H9 (cell line): ENCODE measurements at regions not wholly inside any gene's neighbourhood (a gene's known extent, or its start where the extent isn't known, plus 50 kb on each side); places are given as distances from the start of the nearest gene placed in this dataset.

ENCODE experiments used
- DNase-seq: peaks from one replicate; pipeline ENCODE4 v3.0.0-alpha.2; 2017
- H2AFZ ChIP-seq: one replicate; pipeline ENCODE4 v1.6.1; 2013; ENCODE audit warnings: mild to moderate bottlenecking, low read length, control low read depth, moderate library complexity
- H2AK5ac ChIP-seq: 2 replicates; pipeline ENCODE4 v1.6.1; 2013; ENCODE audit warnings: low read length, control low read depth, mixed read lengths; ENCODE audit not compliant: insufficient read length
- H2BK120ac ChIP-seq: one replicate; pipeline ENCODE4 v1.6.1; 2013; ENCODE audit warnings: low read depth, mild to moderate bottlenecking, low read length, control low read depth, inconsistent platforms; ENCODE audit not compliant: poor library complexity, severe bottlenecking
- H2BK12ac ChIP-seq: 2 replicates; pipeline ENCODE4 v1.6.1; 2013; ENCODE audit warnings: low read length, control low read depth, mixed read lengths, low read depth; ENCODE audit not compliant: insufficient read length
- H2BK15ac ChIP-seq: 2 replicates; pipeline ENCODE4 v1.6.1; 2013; ENCODE audit warnings: low read depth, low read length, control low read depth
- H2BK20ac ChIP-seq: one replicate; pipeline ENCODE4 v1.6.1; 2013; ENCODE audit warnings: low read depth, mild to moderate bottlenecking, low read length, control low read depth, inconsistent platforms; ENCODE audit not compliant: poor library complexity, severe bottlenecking
- H2BK5ac ChIP-seq: 2 replicates; pipeline ENCODE4 v1.6.1; 2013; ENCODE audit warnings: low read length, control low read depth, mixed read lengths; ENCODE audit not compliant: insufficient read length
- H3K14ac ChIP-seq: 2 replicates; pipeline ENCODE4 v1.6.1; 2013; ENCODE audit warnings: low read length, control low read depth; ENCODE audit not compliant: insufficient read depth
- H3K18ac ChIP-seq: 2 replicates; pipeline ENCODE4 v1.6.1; 2013; ENCODE audit warnings: low read depth, mild to moderate bottlenecking, mixed read lengths, low read length, control low read depth; ENCODE audit not compliant: insufficient read length
- H3K23ac ChIP-seq: 2 replicates; pipeline ENCODE4 v1.6.1; 2013; ENCODE audit warnings: low read length, control low read depth, mixed read lengths, low read depth; ENCODE audit not compliant: insufficient read length
- H3K23me2 ChIP-seq: 2 replicates; pipeline ENCODE4 v1.6.1; 2013; ENCODE audit warnings: low read depth, mild to moderate bottlenecking, mixed read lengths, low read length, control low read depth; ENCODE audit not compliant: insufficient read length, poor library complexity, severe bottlenecking
- H3K27ac ChIP-seq: 2 replicates; pipeline ENCODE4 v1.5.1; 2013; ENCODE audit warnings: low read length, control low read depth, mixed read lengths, low read depth; ENCODE audit not compliant: insufficient read length
- H3K27me3 ChIP-seq: 2 replicates; pipeline ENCODE4 v1.6.1; 2013; ENCODE audit warnings: low read length, control low read depth, inconsistent platforms; ENCODE audit not compliant: insufficient read depth
- H3K4ac ChIP-seq: 2 replicates; pipeline ENCODE4 v1.6.1; 2013; ENCODE audit warnings: low read depth, mild to moderate bottlenecking, control low read depth, inconsistent platforms, low read length, moderate library complexity
- H3K4me1 ChIP-seq: 2 replicates; pipeline ENCODE4 v1.6.1; 2013; ENCODE audit warnings: low read length, control low read depth, inconsistent platforms; ENCODE audit not compliant: insufficient read depth
- H3K4me2 ChIP-seq: 2 replicates; pipeline ENCODE4 v1.6.1; 2013; ENCODE audit warnings: low read length, control low read depth, mixed read lengths; ENCODE audit not compliant: insufficient read length, insufficient read depth
- H3K56ac ChIP-seq: 2 replicates; pipeline ENCODE4 v1.6.1; 2013; ENCODE audit warnings: low read depth, mild to moderate bottlenecking, mixed read lengths, low read length, control low read depth; ENCODE audit not compliant: insufficient read length
- H3K79me1 ChIP-seq: 2 replicates; pipeline ENCODE4 v1.6.1; 2013; ENCODE audit warnings: low read depth, mild to moderate bottlenecking, moderate library complexity, low read length, control low read depth, inconsistent platforms; ENCODE audit not compliant: insufficient read depth, poor library complexity, severe bottlenecking
- H3K79me2 ChIP-seq: 2 replicates; pipeline ENCODE4 v1.6.1; 2013; ENCODE audit warnings: low read length, control low read depth, inconsistent platforms; ENCODE audit not compliant: insufficient read depth
- H3K9ac ChIP-seq: 2 replicates; pipeline ENCODE4 v1.6.1; 2013; ENCODE audit warnings: low read length, control low read depth, mixed read lengths; ENCODE audit not compliant: insufficient read length; ENCODE audit errors: extremely low read depth
- H3K9me3 ChIP-seq: one replicate; pipeline ENCODE4 v1.6.1; 2013; ENCODE audit warnings: low read depth, low read length, inconsistent platforms; ENCODE audit not compliant: control insufficient read depth
- H3T11ph ChIP-seq: one replicate; pipeline ENCODE4 v1.6.1; 2013; ENCODE audit warnings: mild to moderate bottlenecking, low read length, control low read depth, inconsistent platforms
- H4K20me1 ChIP-seq: one replicate; pipeline ENCODE4 v1.6.1; 2013; ENCODE audit not compliant: control insufficient read depth, insufficient read length, insufficient read depth
- H4K5ac ChIP-seq: 2 replicates; pipeline ENCODE4 v1.6.1; 2013; ENCODE audit warnings: low read depth, mild to moderate bottlenecking, mixed read lengths, low read length, control low read depth; ENCODE audit not compliant: insufficient read length
- H4K8ac ChIP-seq: replicated peaks from 2 replicates; pipeline ENCODE4 v1.6.1; 2013; ENCODE audit warnings: low read length, control low read depth, mixed read lengths, low read depth; ENCODE audit not compliant: insufficient read length
- H4K91ac ChIP-seq: 2 replicates; pipeline ENCODE4 v1.6.1; 2013; ENCODE audit warnings: low read depth, mild to moderate bottlenecking, moderate library complexity, mixed read lengths, low read length, control low read depth; ENCODE audit not compliant: insufficient read length
- H3K27ac Mint-ChIP-seq, 3 experiments: 2 replicates in 2 of 3; 3 replicates in 1 of 3; pipeline ENCODE4 v1.8.0; 2020 to 2021; ENCODE audit warnings: mixed read lengths in 3 of 3, mild to moderate bottlenecking in 1 of 3, moderate library complexity in 1 of 3
- H3K27me3 Mint-ChIP-seq: 2 replicates; pipeline ENCODE4 v1.8.0; 2021; ENCODE audit warnings: low read depth, mild to moderate bottlenecking, moderate library complexity, mixed read lengths
- H3K36me3 Mint-ChIP-seq, 3 experiments: 2 replicates in 2 of 3; 3 replicates in 1 of 3; pipeline ENCODE4 v1.8.0; 2020 to 2021; ENCODE audit warnings: low read depth in 3 of 3, mixed read lengths in 3 of 3; ENCODE audit not compliant: insufficient read depth in 1 of 3
- H3K4me1 Mint-ChIP-seq, 2 experiments: 2 replicates each; pipeline ENCODE4 v1.8.0; 2020; ENCODE audit warnings: mixed read lengths in 2 of 2
- H3K4me3 Mint-ChIP-seq, 2 experiments: 2 replicates in 1 of 2; 3 replicates in 1 of 2; pipeline ENCODE4 v1.8.0; 2020 to 2021; ENCODE audit warnings: mild to moderate bottlenecking in 2 of 2, mixed read lengths in 2 of 2, moderate library complexity in 1 of 2
- H3K9me3 Mint-ChIP-seq, 2 experiments: 2 replicates in 1 of 2; 3 replicates in 1 of 2; pipeline ENCODE4 v1.8.0; 2020; ENCODE audit warnings: mild to moderate bottlenecking in 2 of 2, mixed read lengths in 2 of 2, moderate library complexity in 1 of 2
- CTCF ChIP-seq: fragments of 200-600 bp; sonication (generic); conservative IDR thresholded peaks from 3 replicates; pipeline ENCODE4 v1.8.0; 2021; ENCODE audit warnings: antibody characterized with exemption, mild to moderate bottlenecking
- WGBS: extraction: QIAGEN DNeasy Blood & Tissue Kit; methylation state at CpG from one replicate; pipeline ENCODE4 v1.1.7; 2013; ENCODE audit warnings: missing lambda C conversion rate, low lambda C conversion rate, mixed read lengths; ENCODE audit not compliant: insufficient read length; ENCODE audit errors: extremely low coverage; 5-methylcytosine and 5-hydroxymethylcytosine counted together

DNA sequence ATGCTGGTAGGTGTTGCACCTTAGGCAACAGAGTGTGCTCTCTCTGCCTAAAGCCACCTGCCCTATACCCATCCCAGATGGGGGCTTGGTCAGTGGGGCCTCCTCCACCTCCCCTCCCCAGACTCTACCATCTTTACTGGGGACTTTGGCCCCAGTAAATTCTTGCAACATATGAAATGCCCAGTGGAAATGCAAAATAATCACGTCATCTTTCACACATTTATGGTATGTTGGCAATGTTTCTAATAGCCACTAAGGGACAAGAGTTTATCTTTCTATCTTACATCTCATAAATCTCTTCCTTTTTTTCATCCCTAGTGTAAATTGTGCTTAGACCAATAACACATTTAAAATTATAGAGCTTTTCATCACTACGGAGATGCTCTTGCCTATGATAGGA is 103.0 kb upstream of the MAML3 start:
- peaks cover 10% of the 10 kb centered on the region; the same call in 1 of the 2 replicates for H3K4me1 ChIP-seq
- no peak overlapping the region for H3K27ac Mint-ChIP-seq
- H3K56ac ChIP-seq = no peak overlapping the region
- no peak overlapping the region for H2BK20ac ChIP-seq
- no peaks in the 10 kb centered on the region for H4K20me1 ChIP-seq
- H3K9ac ChIP-seq = no peak overlapping the region
- H3K4me2 ChIP-seq = no peak overlapping the region
- no peaks in the 10 kb centered on the region for H3K9me3 ChIP-seq
- H3K27ac ChIP-seq = no peak overlapping the region
- no CpG with 5 or more reads among the region's 2 CpGs for WGBS
- no peaks in the 10 kb centered on the region for H3K36me3 Mint-ChIP-seq
- no peak overlapping the region for H2BK5ac ChIP-seq
- peaks cover 31% of the 10 kb centered on the region for H3K27me3 Mint-ChIP-seq
- peaks cover 5% of the 10 kb centered on the region for H3K23me2 ChIP-seq
- H4K91ac ChIP-seq = no peak overlapping the region
- H3K4ac ChIP-seq = no peak overlapping the region
- H3K14ac ChIP-seq = no peak overlapping the region
- H3K9me3 Mint-ChIP-seq = no peaks in the 10 kb centered on the region
- H2BK120ac ChIP-seq = no peak overlapping the region
- H3K23ac ChIP-seq = no peak overlapping the region
- no peak overlapping the region for H3K18ac ChIP-seq
- no peak overlapping the region for H3K4me3 Mint-ChIP-seq
- H3K79me1 ChIP-seq = no peaks in the 10 kb centered on the region
- peaks cover 22 to 33% of the 10 kb centered on the region in 2 experiments for H3K4me1 Mint-ChIP-seq
- no peak for DNase-seq
- no peak overlapping the region for H4K5ac ChIP-seq
- H3T11ph ChIP-seq = no peak overlapping the region
- H2AK5ac ChIP-seq = no peak overlapping the region
- no peak overlapping the region for H2BK12ac ChIP-seq
- H3K79me2 ChIP-seq = no peaks in the 10 kb centered on the region
- no peak overlapping the region for H2BK15ac ChIP-seq
- H4K8ac ChIP-seq = no peak overlapping the region
- no peaks in the 10 kb centered on the region; the same call in 1 of the 2 replicates for H3K27me3 ChIP-seq
- no peak overlapping the region for H2AFZ ChIP-seq
- no peak for TF ChIP-seq CTCF
